ENCODE measurements at regions not wholly inside any gene's neighbourhood (a gene's known extent, or its start where the extent isn't known, plus 50 kb on each side); places are given as distances from the start of the nearest gene placed in this dataset.

- Histone ChIP-seq H2AFZ (ENCODE audit: low read depth) (no peak overlapping the region), H3K4me3 (ENCODE audit: low read depth in 2 of 2, low read length in 1 of 2) (no peak overlapping the region), H3K9me3 (no peaks in the 10 kb centered on the region), H3K9me2 (no peaks in the 10 kb centered on the region), H3K36me3 (replicated peaks in 1 of 2; ENCODE audit: control insufficient read depth in 1 of 2, insufficient read depth in 2 of 2, low read length in 1 of 2) (no peaks in the 10 kb centered on the region), H3F3A (replicated peaks; ENCODE audit: insufficient read depth) (no peaks in the 10 kb centered on the region), H3K4me1 (ENCODE audit: control insufficient read depth in 1 of 2, insufficient read depth in 2 of 2, low read depth in 1 of 2, low read length in 1 of 2) (peaks cover 0 to 19% of the 10 kb centered on the region in 2 experiments; a peak in 2 of 4 replicates), H4K20me1 (ENCODE audit: insufficient read depth) (no peaks in the 10 kb centered on the region), H3K27ac (ENCODE audit: low read depth in 2 of 2, low read length in 1 of 2) (no peak overlapping the region), H3K79me2 (ENCODE audit: insufficient read depth) (no peaks in the 10 kb centered on the region), H3K9ac (no peak overlapping the region), H3K4me2 (no peak overlapping the region), H3K27me3 (ENCODE audit: insufficient read depth) (no peaks in the 10 kb centered on the region)
- CTCF ChIA-PET, result interaction anchor here (1.2 to 7.3 kb wide), 3 partner anchors 12 to 897 kb away, joined by 6 to 32 read pairs (median 6); no protein-coding TSS in a partner anchor
- 57% methylated on average over 5 of the region's 5 CpGs for WGBS (ENCODE audit: low lambda C conversion rate)
- POLR2A ChIA-PET, result no interaction called here
- no peak for TF ChIP-seq RAD21 (IDR thresholded peaks at IDR 0.05; ENCODE audit: low read length)
- no peak for TF ChIP-seq TEAD4 (IDR thresholded peaks at IDR 0.05; ENCODE audit: borderline replicate concordance, insufficient read depth)
- no peak for TF ChIP-seq RXRA (IDR thresholded peaks at IDR 0.05; ENCODE audit: borderline replicate concordance, low read depth)
- TF ChIP-seq GATA2 (CRISPR knock-in tag; IDR thresholded peaks at IDR 0.05), result no peak
- no peak for TF ChIP-seq SMC3 (IDR thresholded peaks at IDR 0.05; ENCODE audit: low read depth, low read length)
- no peak for TF ChIP-seq MEF2A (IDR thresholded peaks at IDR 0.05; ENCODE audit: borderline replicate concordance, low read depth)
- TF ChIP-seq FOXM1 (IDR thresholded peaks at IDR 0.05; ENCODE audit: low read depth), result no peak
- TF ChIP-seq FOXJ3 (CRISPR knock-in tag; IDR thresholded peaks at IDR 0.05), result no peak
- no peak for TF ChIP-seq SIN3A (IDR thresholded peaks at IDR 0.05; ENCODE audit: borderline replicate concordance, low read depth, low read length)
- no peak for TF ChIP-seq NFIC (IDR thresholded peaks at IDR 0.05; ENCODE audit: borderline replicate concordance)
- TF ChIP-seq CHD2 (IDR thresholded peaks at IDR 0.05; ENCODE audit: low read length, partially characterized antibody), result no peak
- no peak for TF ChIP-seq MXI1 (IDR thresholded peaks at IDR 0.05; ENCODE audit: low read depth, low read length)
- TF ChIP-seq POLR2AphosphoS5 (IDR thresholded peaks at IDR 0.05; ENCODE audit: low read depth, low read length), result no peak
- no peak for TF ChIP-seq RCOR1 (IDR thresholded peaks at IDR 0.05; ENCODE audit: low read length)
- TF ChIP-seq TAF1 (IDR thresholded peaks at IDR 0.05; ENCODE audit: borderline replicate concordance, low read depth, low read length), result no peak
- TF ChIP-seq RFX5 (IDR thresholded peaks at IDR 0.05; ENCODE audit: low read length), result no peak
- TF ChIP-seq, protein P1, sequence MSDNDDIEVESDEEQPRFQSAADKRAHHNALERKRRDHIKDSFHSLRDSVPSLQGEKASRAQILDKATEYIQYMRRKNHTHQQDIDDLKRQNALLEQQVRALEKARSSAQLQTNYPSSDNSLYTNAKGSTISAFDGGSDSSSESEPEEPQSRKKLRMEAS (IDR thresholded peaks at IDR 0.05; ENCODE audit: low read depth), result no peak
- no peak for TF ChIP-seq YY1 (IDR thresholded peaks at IDR 0.05; ENCODE audit: low read depth)
- DNase-seq, result no peak
Measured at GRCh38 chr15:93985176-93985575, 246.2 kb upstream of the MCTP2 start.

GRCh38 chr15:93983526-93983925 is 247.8 kb upstream of the MCTP2 start:
- 35% methylated on average over 3 of the region's 3 CpGs for WGBS (ENCODE audit: low lambda C conversion rate)
- H3K9me3 ChIP-seq, result no peaks in the 10 kb centered on the region
- no peaks in the 10 kb centered on the region for H3K9me2 ChIP-seq
- no peaks in the 10 kb centered on the region for H3K36me3 ChIP-seq (replicated peaks in 1 of 2; ENCODE audit: control insufficient read depth in 1 of 2, insufficient read depth in 2 of 2, low read length in 1 of 2)
- H3K27ac ChIP-seq (ENCODE audit: low read depth in 2 of 2, low read length in 1 of 2), result no peak overlapping the region; a peak in 1 of 4 replicates
- no peak for TF ChIP-seq FOSL2 (IDR thresholded peaks at IDR 0.05; ENCODE audit: borderline replicate concordance, low read depth)
- TF ChIP-seq RAD21 (IDR thresholded peaks at IDR 0.05; ENCODE audit: low read length), result no peak
- TF ChIP-seq TEAD4 (IDR thresholded peaks at IDR 0.05; ENCODE audit: borderline replicate concordance, insufficient read depth), result no peak
- TF ChIP-seq TAF1 (IDR thresholded peaks at IDR 0.05; ENCODE audit: borderline replicate concordance, low read depth, low read length), result no peak
- TF ChIP-seq FOXJ3 (CRISPR knock-in tag; IDR thresholded peaks at IDR 0.05), result no peak
- TF ChIP-seq CHD2 (IDR thresholded peaks at IDR 0.05; ENCODE audit: low read length, partially characterized antibody), result no peak
- H2AFZ ChIP-seq (ENCODE audit: low read depth), result no peak overlapping the region
- H3K9ac ChIP-seq, result no peak overlapping the region
- H3F3A ChIP-seq (replicated peaks; ENCODE audit: insufficient read depth), result no peaks in the 10 kb centered on the region
- ChIA-PET POLR2A (no interaction called here), CTCF (interaction anchor here (2.3 to 7.3 kb wide), 3 partner anchors 14 to 896 kb away, joined by 10 to 39 read pairs (median 32); no protein-coding TSS in a partner anchor)
- no peaks in the 10 kb centered on the region for H3K79me2 ChIP-seq (ENCODE audit: insufficient read depth)
- H3K4me2 ChIP-seq, result no peak overlapping the region
- DNase-seq, result no peak
- H3K4me1 ChIP-seq (ENCODE audit: control insufficient read depth in 1 of 2, insufficient read depth in 2 of 2, low read depth in 1 of 2, low read length in 1 of 2), result peaks cover 0 to 20% of the 10 kb centered on the region in 2 experiments; a peak in 2 of 4 replicates
- no peaks in the 10 kb centered on the region for H3K27me3 ChIP-seq (ENCODE audit: insufficient read depth)
- H3K4me3 ChIP-seq (ENCODE audit: low read depth in 2 of 2, low read length in 1 of 2), result no peak overlapping the region
- no peaks in the 10 kb centered on the region for H4K20me1 ChIP-seq (ENCODE audit: insufficient read depth)

All from SK-N-SH (cell line).